RWPE2 (cell line): ENCODE measurements at regions not wholly inside any gene's neighbourhood (a gene's known extent, or its start where the extent isn't known, plus 50 kb on each side); places are given as distances from the start of the nearest gene placed in this dataset.

Source experiments
- ATAC-seq: fragments of 200-7000 bp; cut with Tn5 transposase; 3 replicates; pipeline ENCODE4 v1.9.1; 2021; ENCODE audit warnings: low read depth
- DNase-seq: peaks from one replicate; pipeline ENCODE4 v3.0.0-alpha.2; 2020; ENCODE audit warnings: low spot score
- H3K27ac ChIP-seq: fragments of 450-650 bp; 2 replicates; pipeline ENCODE4 v1.5.1; 2017; ENCODE audit warnings: mild to moderate bottlenecking; ENCODE audit not compliant: poor library complexity, severe bottlenecking
- H3K27me3 ChIP-seq: fragments of 250-450 bp; sonication (Bioruptor Pico); 2 replicates; pipeline ENCODE4 v1.5.1; 2021; ENCODE audit warnings: mild to moderate bottlenecking, moderate library complexity; ENCODE audit not compliant: insufficient read depth, poor library complexity, severe bottlenecking
- H3K36me3 ChIP-seq: fragments of 250-450 bp; sonication (Bioruptor Pico); 2 replicates; pipeline ENCODE4 v1.5.1; 2020; ENCODE audit warnings: low read depth, mild to moderate bottlenecking, moderate library complexity
- H3K4me1 ChIP-seq: fragments of 250-450 bp; sonication (Bioruptor Pico); 2 replicates; pipeline ENCODE4 v1.5.1; 2021; ENCODE audit warnings: mild to moderate bottlenecking, moderate library complexity; ENCODE audit not compliant: insufficient read depth, poor library complexity, severe bottlenecking
- H3K4me3 ChIP-seq: fragments of 250-450 bp; sonication (Bioruptor Pico); 2 replicates; pipeline ENCODE4 v1.5.1; 2021; ENCODE audit warnings: mild to moderate bottlenecking, moderate library complexity; ENCODE audit not compliant: severe bottlenecking
- H3K9me3 ChIP-seq: fragments of 250-450 bp; sonication (Bioruptor Pico); 2 replicates; pipeline ENCODE4 v1.5.1; 2021; ENCODE audit warnings: mild to moderate bottlenecking, moderate library complexity; ENCODE audit not compliant: severe bottlenecking
- TF ChIP-seq, protein P1 (sequence below): fragments of 450-650 bp; IDR thresholded peaks from one replicate; pipeline ENCODE4 v1.5.1; 2017; ENCODE audit warnings: mild to moderate bottlenecking, moderate library complexity; ENCODE audit not compliant: poor library complexity, severe bottlenecking

DNA sequence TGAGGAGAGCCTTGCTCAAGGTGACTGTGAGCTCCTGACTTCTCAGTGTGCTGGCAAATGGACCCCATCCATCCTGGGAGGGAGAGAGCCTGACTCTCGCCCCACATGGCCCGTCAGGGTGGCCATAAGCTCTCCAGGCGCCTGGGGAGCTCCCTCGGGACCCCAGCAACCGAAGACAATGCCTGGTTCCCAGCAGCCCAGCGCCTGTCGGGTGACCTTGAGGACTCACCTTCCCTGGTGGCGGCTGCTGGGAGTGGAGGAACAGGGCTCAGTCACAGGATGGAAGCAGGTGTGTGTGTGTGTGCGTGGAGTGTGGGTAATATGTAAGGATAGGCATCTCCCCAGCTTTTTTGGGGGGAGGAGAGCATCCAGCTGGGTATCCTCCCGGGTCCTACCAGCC lies 190.3 kb downstream of the MELK start:
- Histone ChIP-seq H3K4me1 (no peaks in the 10 kb centered on the region), H3K9me3 (no peaks in the 10 kb centered on the region), H3K27me3 (peaks cover 15% of the 10 kb centered on the region), H3K27ac (no peak overlapping the region), H3K4me3 (no peak overlapping the region), H3K36me3 (no peaks in the 10 kb centered on the region)
- TF ChIP-seq, protein P1, sequence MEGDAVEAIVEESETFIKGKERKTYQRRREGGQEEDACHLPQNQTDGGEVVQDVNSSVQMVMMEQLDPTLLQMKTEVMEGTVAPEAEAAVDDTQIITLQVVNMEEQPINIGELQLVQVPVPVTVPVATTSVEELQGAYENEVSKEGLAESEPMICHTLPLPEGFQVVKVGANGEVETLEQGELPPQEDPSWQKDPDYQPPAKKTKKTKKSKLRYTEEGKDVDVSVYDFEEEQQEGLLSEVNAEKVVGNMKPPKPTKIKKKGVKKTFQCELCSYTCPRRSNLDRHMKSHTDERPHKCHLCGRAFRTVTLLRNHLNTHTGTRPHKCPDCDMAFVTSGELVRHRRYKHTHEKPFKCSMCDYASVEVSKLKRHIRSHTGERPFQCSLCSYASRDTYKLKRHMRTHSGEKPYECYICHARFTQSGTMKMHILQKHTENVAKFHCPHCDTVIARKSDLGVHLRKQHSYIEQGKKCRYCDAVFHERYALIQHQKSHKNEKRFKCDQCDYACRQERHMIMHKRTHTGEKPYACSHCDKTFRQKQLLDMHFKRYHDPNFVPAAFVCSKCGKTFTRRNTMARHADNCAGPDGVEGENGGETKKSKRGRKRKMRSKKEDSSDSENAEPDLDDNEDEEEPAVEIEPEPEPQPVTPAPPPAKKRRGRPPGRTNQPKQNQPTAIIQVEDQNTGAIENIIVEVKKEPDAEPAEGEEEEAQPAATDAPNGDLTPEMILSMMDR: no peak
- no peak for ATAC-seq
- DNase-seq: no peak

DNA sequence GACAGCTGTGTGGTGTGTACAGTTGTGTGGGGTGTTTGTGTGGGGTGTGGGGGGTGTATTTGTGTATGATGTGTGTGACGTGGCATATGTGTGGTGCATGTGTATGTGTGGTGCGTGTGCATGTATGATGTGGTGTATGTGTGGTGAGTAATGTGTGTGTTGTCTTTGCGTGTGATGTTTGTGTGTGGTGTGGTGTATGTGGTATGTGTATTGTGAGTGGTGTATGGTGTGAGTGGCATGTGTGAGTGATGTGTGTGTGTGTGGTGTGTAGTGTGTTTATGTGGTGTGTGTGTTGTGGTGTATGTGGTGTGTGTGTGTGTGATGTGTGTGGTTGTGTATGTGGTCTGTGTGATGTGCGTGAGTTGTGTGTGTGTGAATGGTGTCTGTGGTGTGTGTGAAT lies 191.1 kb downstream of the MELK start:
- TF ChIP-seq, protein P1: no peak
- no peaks in the 10 kb centered on the region for H3K9me3 ChIP-seq
- peaks cover 15% of the 10 kb centered on the region for H3K27me3 ChIP-seq
- no peak overlapping the region for H3K4me3 ChIP-seq
- DNase-seq: no peak
- no peak for ATAC-seq
- H3K27ac ChIP-seq: no peak overlapping the region
- no peaks in the 10 kb centered on the region for H3K36me3 ChIP-seq
- no peaks in the 10 kb centered on the region for H3K4me1 ChIP-seq

DNA sequence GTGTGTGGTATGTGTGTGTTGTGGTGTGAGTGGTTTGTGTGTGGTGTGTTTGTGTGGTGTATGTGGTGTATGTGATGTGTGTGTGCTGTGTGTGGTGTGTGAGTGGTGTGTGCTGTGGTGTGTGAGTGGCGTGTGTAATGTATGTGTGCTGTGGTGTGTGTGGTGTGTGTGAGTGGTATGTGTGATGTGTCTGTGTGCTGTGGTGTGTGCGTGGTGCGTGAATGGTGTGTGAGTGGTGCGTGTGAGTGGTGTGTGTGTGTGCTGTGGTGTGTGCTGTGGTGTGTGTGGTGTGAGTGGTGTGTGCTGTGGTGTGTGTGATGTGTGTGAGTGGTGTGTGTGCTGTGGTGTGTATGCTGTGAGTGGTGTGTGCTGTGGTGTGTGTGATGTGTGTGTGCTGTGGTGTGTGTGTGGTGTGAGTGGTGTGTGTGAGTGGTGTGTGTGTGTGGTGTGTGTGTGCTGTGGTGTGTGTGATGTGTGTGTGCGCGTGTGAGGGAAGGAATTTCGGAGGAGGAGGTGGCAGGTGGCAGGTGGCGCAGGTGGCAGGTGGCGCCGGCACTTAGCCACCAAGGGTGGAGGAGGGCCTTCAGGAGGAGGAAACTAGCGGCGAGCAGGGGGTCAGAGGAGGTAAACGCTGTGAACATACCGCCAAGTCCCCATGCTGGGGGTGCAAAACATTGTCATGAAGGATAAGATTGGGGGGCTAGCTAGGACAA lies 191.8 kb downstream of the MELK start:
- TF ChIP-seq, protein P1: no peak
- peaks cover 15% of the 10 kb centered on the region for H3K27me3 ChIP-seq
- H3K9me3 ChIP-seq: no peaks in the 10 kb centered on the region
- H3K4me1 ChIP-seq: no peaks in the 10 kb centered on the region
- DNase-seq (no peak), ATAC-seq (no peak)
- H3K36me3 ChIP-seq: no peaks in the 10 kb centered on the region
- no peak overlapping the region for H3K27ac ChIP-seq
- H3K4me3 ChIP-seq: no peak overlapping the region

DNA sequence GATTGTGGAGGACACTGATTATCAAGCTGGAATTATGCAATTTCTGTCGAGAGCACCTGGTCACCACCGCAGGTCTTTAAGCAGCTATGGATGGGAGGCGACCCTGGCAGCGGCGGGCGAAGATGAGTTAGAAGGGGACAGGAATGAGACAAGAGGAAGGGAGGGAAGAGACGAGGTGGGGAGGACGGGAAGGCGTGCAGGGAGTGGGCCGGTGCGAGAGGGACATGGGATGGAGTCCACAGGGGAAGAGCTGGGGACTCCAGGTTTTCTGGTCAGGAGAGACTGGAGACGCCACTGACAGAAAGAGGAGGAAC lies 192.3 kb downstream of the MELK start:
- no peaks in the 10 kb centered on the region for H3K9me3 ChIP-seq
- no peak for DNase-seq
- TF ChIP-seq, protein P1: no peak

More for the DNA sequence above, 192.3 kb downstream of the MELK start:
- no peak overlapping the region for H3K4me3 ChIP-seq
- no peaks in the 10 kb centered on the region for H3K4me1 ChIP-seq
- no peak for ATAC-seq
- no peaks in the 10 kb centered on the region for H3K36me3 ChIP-seq
- H3K27ac ChIP-seq: no peak overlapping the region
- peaks cover 13% of the 10 kb centered on the region for H3K27me3 ChIP-seq
